OCI-LY1 (cell line): ENCODE measurements at regions not wholly inside any gene's neighbourhood (a gene's known extent, or its start where the extent isn't known, plus 50 kb on each side); places are given as distances from the start of the nearest gene placed in this dataset.

Experiments
- EZH2 ChIP-seq: fragments of 200-600 bp; sonication (generic), shearing (Covaris generic); IDR thresholded peaks from 2 replicates; pipeline ENCODE4 v1.8.0; 2017; ENCODE audit warnings: borderline replicate concordance, mixed run types, mild to moderate bottlenecking, antibody characterized with exemption, low read length, moderate library complexity, mixed read lengths
- TF ChIP-seq, protein P1 (sequence below): fragments of 200-600 bp; sonication (generic), shearing (Covaris generic); IDR thresholded peaks from 2 replicates; pipeline ENCODE4 v1.5.1; 2017; ENCODE audit warnings: mild to moderate bottlenecking, antibody characterized with exemption, low read length, moderate library complexity, mixed read lengths

DNA sequence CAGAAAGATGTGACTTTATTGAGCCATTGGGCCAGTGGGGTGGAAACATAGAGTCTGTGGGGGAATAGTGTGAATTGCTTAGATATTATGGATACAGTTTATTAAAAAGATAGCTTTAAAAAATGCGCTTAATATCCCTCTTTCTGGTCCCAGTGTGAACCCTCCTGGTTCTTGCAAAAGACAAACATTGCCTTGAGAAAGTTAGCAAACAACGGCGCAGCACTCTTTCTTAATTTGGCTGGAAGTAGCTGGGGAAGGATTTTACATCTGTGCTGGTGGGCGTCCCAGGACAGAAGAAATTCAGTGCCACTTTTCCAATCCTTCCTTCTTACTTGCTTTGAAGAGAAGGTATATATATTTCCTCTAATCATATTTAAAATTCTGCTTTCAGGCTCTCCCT lies 191.4 kb upstream of the ZFP64 start:
- TF ChIP-seq, protein P1, sequence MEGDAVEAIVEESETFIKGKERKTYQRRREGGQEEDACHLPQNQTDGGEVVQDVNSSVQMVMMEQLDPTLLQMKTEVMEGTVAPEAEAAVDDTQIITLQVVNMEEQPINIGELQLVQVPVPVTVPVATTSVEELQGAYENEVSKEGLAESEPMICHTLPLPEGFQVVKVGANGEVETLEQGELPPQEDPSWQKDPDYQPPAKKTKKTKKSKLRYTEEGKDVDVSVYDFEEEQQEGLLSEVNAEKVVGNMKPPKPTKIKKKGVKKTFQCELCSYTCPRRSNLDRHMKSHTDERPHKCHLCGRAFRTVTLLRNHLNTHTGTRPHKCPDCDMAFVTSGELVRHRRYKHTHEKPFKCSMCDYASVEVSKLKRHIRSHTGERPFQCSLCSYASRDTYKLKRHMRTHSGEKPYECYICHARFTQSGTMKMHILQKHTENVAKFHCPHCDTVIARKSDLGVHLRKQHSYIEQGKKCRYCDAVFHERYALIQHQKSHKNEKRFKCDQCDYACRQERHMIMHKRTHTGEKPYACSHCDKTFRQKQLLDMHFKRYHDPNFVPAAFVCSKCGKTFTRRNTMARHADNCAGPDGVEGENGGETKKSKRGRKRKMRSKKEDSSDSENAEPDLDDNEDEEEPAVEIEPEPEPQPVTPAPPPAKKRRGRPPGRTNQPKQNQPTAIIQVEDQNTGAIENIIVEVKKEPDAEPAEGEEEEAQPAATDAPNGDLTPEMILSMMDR: no peak
- no peak for TF ChIP-seq EZH2
